ENCODE measurements at regions not wholly inside any gene's neighbourhood (a gene's known extent, or its start where the extent isn't known, plus 50 kb on each side); places are given as distances from the start of the nearest gene placed in this dataset.

DNA sequence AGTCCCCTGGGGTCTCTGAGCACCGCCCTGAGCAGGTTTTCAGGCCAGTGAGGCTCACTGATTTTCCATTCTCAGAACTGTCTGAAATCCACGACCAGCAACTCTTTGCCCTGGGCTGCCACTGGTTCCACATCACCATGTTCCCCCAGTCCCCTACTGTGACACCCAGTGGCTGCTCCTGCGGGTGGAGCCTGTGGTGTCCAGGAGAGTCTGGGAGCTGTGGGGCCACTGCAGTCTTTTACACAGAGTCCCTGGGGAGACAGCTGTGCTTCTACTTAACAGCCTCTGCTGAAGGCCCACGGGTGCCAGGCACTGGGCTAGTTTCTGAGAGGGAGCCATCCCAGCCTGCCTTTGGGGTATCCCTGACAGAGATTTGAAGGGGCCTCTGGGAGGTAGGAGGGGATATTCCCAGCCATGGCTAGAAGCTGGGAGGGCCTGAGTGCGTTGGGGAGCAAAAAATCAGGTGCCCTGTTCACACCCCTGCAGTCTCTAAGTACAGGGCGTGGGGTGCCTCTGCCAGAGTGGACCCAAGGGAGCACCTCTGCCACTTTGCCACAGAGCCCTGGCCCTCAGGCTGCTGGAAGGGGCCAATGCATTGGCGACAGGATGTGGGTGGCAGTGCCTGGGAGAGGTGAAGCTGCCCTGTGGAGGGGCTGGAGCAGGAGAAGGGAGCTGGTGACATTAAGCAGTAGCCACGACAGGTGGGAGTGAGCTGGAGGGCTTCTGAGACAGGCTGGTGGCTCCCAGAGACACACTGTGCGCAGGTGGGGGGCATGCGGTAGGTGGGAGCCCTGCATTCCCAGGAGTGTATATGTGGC lies 200.2 kb upstream of the ZNF536 start:
- intact Hi-C loops (cut with micrococcal nuclease): no loop called here
- no peak overlapping the region for H3K4me3 ChIP-seq (ENCODE audit: control extremely low read depth in 1 of 5, extremely low read depth in 1 of 5, insufficient read depth in 1 of 5, low read depth in 2 of 5, low read length in 4 of 5)
- peaks cover 0 to 12% (median 0%) of the 10 kb centered on the region in 3 donors for H3K9me3 ChIP-seq (ENCODE audit: control extremely low read depth in 1 of 3, control insufficient read depth in 2 of 3, insufficient read depth in 1 of 3, low read length in 2 of 3)
- ChIA-PET POLR2A (no interaction called here), CTCF (no interaction called here)
- no peaks in the 10 kb centered on the region for H3K4me1 Mint-ChIP-seq
- H3K4me1 ChIP-seq (ENCODE audit: control insufficient read depth in 2 of 2, insufficient read depth in 2 of 2, low read length in 2 of 2): no peaks in the 10 kb centered on the region
- TF ChIP-seq, protein P1, sequence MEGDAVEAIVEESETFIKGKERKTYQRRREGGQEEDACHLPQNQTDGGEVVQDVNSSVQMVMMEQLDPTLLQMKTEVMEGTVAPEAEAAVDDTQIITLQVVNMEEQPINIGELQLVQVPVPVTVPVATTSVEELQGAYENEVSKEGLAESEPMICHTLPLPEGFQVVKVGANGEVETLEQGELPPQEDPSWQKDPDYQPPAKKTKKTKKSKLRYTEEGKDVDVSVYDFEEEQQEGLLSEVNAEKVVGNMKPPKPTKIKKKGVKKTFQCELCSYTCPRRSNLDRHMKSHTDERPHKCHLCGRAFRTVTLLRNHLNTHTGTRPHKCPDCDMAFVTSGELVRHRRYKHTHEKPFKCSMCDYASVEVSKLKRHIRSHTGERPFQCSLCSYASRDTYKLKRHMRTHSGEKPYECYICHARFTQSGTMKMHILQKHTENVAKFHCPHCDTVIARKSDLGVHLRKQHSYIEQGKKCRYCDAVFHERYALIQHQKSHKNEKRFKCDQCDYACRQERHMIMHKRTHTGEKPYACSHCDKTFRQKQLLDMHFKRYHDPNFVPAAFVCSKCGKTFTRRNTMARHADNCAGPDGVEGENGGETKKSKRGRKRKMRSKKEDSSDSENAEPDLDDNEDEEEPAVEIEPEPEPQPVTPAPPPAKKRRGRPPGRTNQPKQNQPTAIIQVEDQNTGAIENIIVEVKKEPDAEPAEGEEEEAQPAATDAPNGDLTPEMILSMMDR (IDR thresholded peaks at IDR 0.05): no peak
- TF ChIP-seq EZH2 (IDR thresholded peaks at IDR 0.05; ENCODE audit: borderline replicate concordance, insufficient read depth, low read depth, low read length, poor library complexity, severe bottlenecking): no peak
- no peak overlapping the region for H3K9ac ChIP-seq (ENCODE audit: low read length)
- H3K79me2 ChIP-seq (ENCODE audit: control insufficient read depth, insufficient read depth, low read length): no peaks in the 10 kb centered on the region
- H3K36me3 ChIP-seq (replicated peaks in 1 of 2; ENCODE audit: control extremely low read depth in 1 of 2, control insufficient read depth in 1 of 2, extremely low read depth in 1 of 2, insufficient read depth in 2 of 2, low read length in 1 of 2): no peaks in the 10 kb centered on the region
- no peaks in the 10 kb centered on the region for H3K27me3 Mint-ChIP-seq
- no peak overlapping the region for H3K4me2 ChIP-seq (replicated peaks; ENCODE audit: low read depth, low read length, poor library complexity, severe bottlenecking)
- no peak overlapping the region for H3K27ac ChIP-seq (ENCODE audit: low read length in 2 of 2)
- H4K20me1 ChIP-seq (ENCODE audit: control insufficient read depth, insufficient read depth, low read length, poor library complexity, severe bottlenecking): no peaks in the 10 kb centered on the region
- no peaks in the 10 kb centered on the region for H3K9me3 Mint-ChIP-seq (ENCODE audit: insufficient read depth)
- DNase-seq: no peak
- no peak overlapping the region for H3K4me3 Mint-ChIP-seq
- H3K27ac Mint-ChIP-seq: no peak overlapping the region
- no peak for ATAC-seq (ENCODE audit: low read depth)
- no peak overlapping the region for H2AFZ ChIP-seq (ENCODE audit: insufficient read depth, low read depth, low read length, poor library complexity, severe bottlenecking)
- WGBS (ENCODE audit: insufficient coverage): 80% methylated on average over 8 of the region's 10 CpGs
- no peaks in the 10 kb centered on the region for H3K27me3 ChIP-seq (replicated peaks in 1 of 4; ENCODE audit: control extremely low read depth in 1 of 4, control insufficient read depth in 3 of 4, insufficient read depth in 4 of 4, low read length in 3 of 4)

DNA sequence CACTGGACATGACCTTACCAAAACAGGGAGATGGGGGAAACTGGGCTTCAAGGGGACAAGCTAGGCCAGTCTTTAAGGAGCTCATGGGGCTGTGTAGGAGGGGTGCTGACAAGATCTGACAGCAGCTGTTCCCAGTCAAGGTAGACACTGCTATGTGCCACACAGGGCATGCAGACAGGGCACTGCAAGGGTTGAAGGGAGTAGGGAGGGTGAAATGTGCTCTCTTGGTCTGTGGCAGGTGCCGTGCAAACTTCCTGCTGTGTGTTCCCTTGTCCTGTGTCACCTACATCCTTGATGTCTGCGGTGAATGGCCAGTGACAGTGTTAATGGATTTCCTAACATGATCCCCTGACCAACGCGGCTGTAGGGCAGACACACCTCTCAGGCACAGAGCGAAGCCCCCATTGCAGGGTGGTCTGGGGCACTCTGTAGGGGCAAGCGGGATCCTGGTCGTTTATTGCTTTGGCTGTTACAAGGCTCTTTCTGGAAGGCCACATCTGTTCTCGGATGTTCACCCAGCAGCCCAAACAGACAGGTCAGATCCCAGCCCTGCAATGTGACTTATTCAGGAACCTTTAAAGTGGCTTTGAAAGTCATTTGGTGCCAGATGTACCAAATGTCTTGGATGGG lies 199.5 kb upstream of the ZNF536 start:
- Histone ChIP-seq H3K36me3 (replicated peaks in 1 of 2; ENCODE audit: control extremely low read depth in 1 of 2, control insufficient read depth in 1 of 2, extremely low read depth in 1 of 2, insufficient read depth in 2 of 2, low read length in 1 of 2) (no peaks in the 10 kb centered on the region), H3K9ac (ENCODE audit: low read length) (no peak overlapping the region), H3K27me3 (replicated peaks in 1 of 4; ENCODE audit: control extremely low read depth in 1 of 4, control insufficient read depth in 3 of 4, insufficient read depth in 4 of 4, low read length in 3 of 4) (no peaks in the 10 kb centered on the region), H3K4me3 (ENCODE audit: control extremely low read depth in 1 of 5, extremely low read depth in 1 of 5, insufficient read depth in 1 of 5, low read depth in 2 of 5, low read length in 4 of 5) (no peak overlapping the region), H3K27ac (ENCODE audit: low read length in 2 of 2) (no peak overlapping the region), H3K9me3 (ENCODE audit: control extremely low read depth in 1 of 3, control insufficient read depth in 2 of 3, insufficient read depth in 1 of 3, low read length in 2 of 3) (peaks cover 0 to 12% (median 0%) of the 10 kb centered on the region in 3 donors), H3K79me2 (ENCODE audit: control insufficient read depth, insufficient read depth, low read length) (no peaks in the 10 kb centered on the region), H4K20me1 (ENCODE audit: control insufficient read depth, insufficient read depth, low read length, poor library complexity, severe bottlenecking) (no peaks in the 10 kb centered on the region), H2AFZ (ENCODE audit: insufficient read depth, low read depth, low read length, poor library complexity, severe bottlenecking) (no peak overlapping the region), H3K4me2 (replicated peaks; ENCODE audit: low read depth, low read length, poor library complexity, severe bottlenecking) (no peak overlapping the region), H3K4me1 (ENCODE audit: control insufficient read depth in 2 of 2, insufficient read depth in 2 of 2, low read length in 2 of 2) (no peaks in the 10 kb centered on the region)
- TF ChIP-seq, protein P1 (IDR thresholded peaks at IDR 0.05): no peak
- no peak for TF ChIP-seq EZH2 (IDR thresholded peaks at IDR 0.05; ENCODE audit: borderline replicate concordance, insufficient read depth, low read depth, low read length, poor library complexity, severe bottlenecking)
- DNase-seq (no peak), ATAC-seq (ENCODE audit: low read depth) (no peak)
- H3K27ac Mint-ChIP-seq: no peak overlapping the region
- intact Hi-C loops (cut with micrococcal nuclease): no loop called here
- no peaks in the 10 kb centered on the region for H3K9me3 Mint-ChIP-seq (ENCODE audit: insufficient read depth)
- no peaks in the 10 kb centered on the region for H3K4me1 Mint-ChIP-seq
- CTCF ChIA-PET: no interaction called here
- POLR2A ChIA-PET: no interaction called here
- 86% methylated on average over 8 of the region's 8 CpGs for WGBS (ENCODE audit: insufficient coverage)
- H3K27me3 Mint-ChIP-seq: no peaks in the 10 kb centered on the region
- no peak overlapping the region for H3K4me3 Mint-ChIP-seq
